Peyer's patch (tissue), 4 donors: ENCODE measurements at regions not wholly inside any gene's neighbourhood (a gene's known extent, or its start where the extent isn't known, plus 50 kb on each side); places are given as distances from the start of the nearest gene placed in this dataset.
"Not testable (repeated sequence)": the region's sequence is repeated elsewhere in the genome, so short reads cannot be mapped to it uniquely, and the experiment has no call there.

Experiments
- DNase-seq, 3 donors: peaks; one replicate each; pipeline ENCODE4 v3.0.0-alpha.2; 2017 to 2019
- H3K27ac ChIP-seq, 4 donors: fragments of 200-600 bp; sonication (generic); one replicate each; pipeline ENCODE4 v1.5.1; 2016 to 2019
- H3K27me3 ChIP-seq, 2 donors: fragments of 200-600 bp; sonication (generic); one replicate each; pipeline ENCODE4 v1.5.1; 2019
- H3K36me3 ChIP-seq, 3 donors: fragments of 200-600 bp; sonication (generic); one replicate each; pipeline ENCODE4 v1.5.1; 2016 to 2019
- H3K4me1 ChIP-seq, 4 donors: fragments of 200-600 bp; sonication (generic); one replicate each; pipeline ENCODE4 v1.5.1; 2016 to 2019
- H3K4me3 ChIP-seq, 4 donors: fragments of 200-600 bp; sonication (generic); 1 replicate in 3 of 4; 2 replicates in 1 of 4; pipeline ENCODE4 v1.5.1; 2016 to 2019; ENCODE audit warnings: mild to moderate bottlenecking in 1 of 4
- H3K9me3 ChIP-seq, 4 donors: fragments of 200-600 bp; sonication (generic); one replicate each; pipeline ENCODE4 v1.5.1; 2016 to 2019; ENCODE audit warnings: mild to moderate bottlenecking in 1 of 4
- CTCF ChIP-seq, 6 experiments: fragments of 450-650 bp in 4 of 6; fragments of 200-600 bp in 2 of 6; sonication (generic) in 1 of 6; IDR thresholded peaks; one replicate each; pipeline ENCODE4 v1.5.1; 2017 to 2019; ENCODE audit warnings: antibody characterized with exemption in 6 of 6, mild to moderate bottlenecking in 3 of 6, moderate library complexity in 1 of 6
- POLR2A ChIP-seq, 2 donors: fragments of 450-650 bp; IDR thresholded peaks; one replicate each; pipeline ENCODE4 v1.5.1; 2017; ENCODE audit warnings: antibody characterized with exemption in 2 of 2, mild to moderate bottlenecking in 2 of 2, moderate library complexity in 2 of 2

- no peaks in the 10 kb centered on the region for H3K9me3 ChIP-seq
- no peaks in the 10 kb centered on the region for H3K36me3 ChIP-seq
- H3K4me3 ChIP-seq = no peak overlapping the region
- DNase-seq = no peak
- H3K27ac ChIP-seq = no peak overlapping the region
- H3K27me3 ChIP-seq = no peaks in the 10 kb centered on the region
- no peaks in the 10 kb centered on the region for H3K4me1 ChIP-seq
- no peak for TF ChIP-seq CTCF (IDR thresholded peaks at IDR 0.05)
- no peak for TF ChIP-seq POLR2A (IDR thresholded peaks at IDR 0.05)
Observed at GRCh38 chr11:16528639-16529038, 172.3 kb upstream of the SOX6 start.

- no peak for TF ChIP-seq POLR2A (IDR thresholded peaks at IDR 0.05)
- TF ChIP-seq CTCF (IDR thresholded peaks at IDR 0.05) = no peak
- H3K9me3 ChIP-seq = no peaks in the 10 kb centered on the region
- no peak overlapping the region for H3K27ac ChIP-seq
- H3K4me3 ChIP-seq = no peak overlapping the region
- DNase-seq = no peak
- no peaks in the 10 kb centered on the region for H3K4me1 ChIP-seq
- H3K27me3 ChIP-seq = no peaks in the 10 kb centered on the region
- no peaks in the 10 kb centered on the region for H3K36me3 ChIP-seq
Observed at GRCh38 chr11:16527525-16528246, 171.3 kb upstream of the SOX6 start.

GRCh38 chr11:16526947-16527346, 170.6 kb upstream of the SOX6 start:
- DNase-seq = no peak
- TF ChIP-seq POLR2A (IDR thresholded peaks at IDR 0.05) (no peak), CTCF (IDR thresholded peaks at IDR 0.05) (no peak)
- Histone ChIP-seq H3K4me1 (no peaks in the 10 kb centered on the region), H3K27me3 (no peaks in the 10 kb centered on the region), H3K27ac (no peak overlapping the region), H3K9me3 (no peaks in the 10 kb centered on the region), H3K36me3 (no peaks in the 10 kb centered on the region), H3K4me3 (no peak overlapping the region)

GRCh38 chr11:16520713-16521112, 164.4 kb upstream of the SOX6 start:
- not testable (repeated sequence) for DNase-seq, H3K27me3 ChIP-seq

GRCh38 chr11:16512899-16513241, 156.5 kb upstream of the SOX6 start:
- H3K36me3 ChIP-seq = no peaks in the 10 kb centered on the region
- no peaks in the 10 kb centered on the region for H3K9me3 ChIP-seq
- H3K27ac ChIP-seq = no peak overlapping the region
- H3K4me1 ChIP-seq = no peaks in the 10 kb centered on the region
- no peak overlapping the region for H3K4me3 ChIP-seq
- no peak for DNase-seq
- H3K27me3 ChIP-seq = no peaks in the 10 kb centered on the region
- no peak for TF ChIP-seq POLR2A (IDR thresholded peaks at IDR 0.05)
- no peak for TF ChIP-seq CTCF (IDR thresholded peaks at IDR 0.05)

More at GRCh38 chr11:16520713-16521112, 164.4 kb upstream of the SOX6 start:
- H3K4me1 ChIP-seq, H3K27ac ChIP-seq, H3K9me3 ChIP-seq, H3K4me3 ChIP-seq, H3K36me3 ChIP-seq: not testable (repeated sequence)

- H3K36me3 ChIP-seq = no peaks in the 10 kb centered on the region
- H3K27ac ChIP-seq = no peak overlapping the region
- DNase-seq = no peak
- no peak overlapping the region for H3K4me3 ChIP-seq
- no peaks in the 10 kb centered on the region for H3K27me3 ChIP-seq
- TF ChIP-seq CTCF (IDR thresholded peaks at IDR 0.05) = no peak
- TF ChIP-seq POLR2A (IDR thresholded peaks at IDR 0.05) = no peak
- no peaks in the 10 kb centered on the region for H3K4me1 ChIP-seq
- no peaks in the 10 kb centered on the region for H3K9me3 ChIP-seq
Observed at GRCh38 chr11:16512198-16512898, 156.0 kb upstream of the SOX6 start.
